ENCODE measurements at regions not wholly inside any gene's neighbourhood (a gene's known extent, or its start where the extent isn't known, plus 50 kb on each side); places are given as distances from the start of the nearest gene placed in this dataset.
"Not testable (repeated sequence)": the region's sequence is repeated elsewhere in the genome, so short reads cannot be mapped to it uniquely, and the experiment has no call there.

DNA sequence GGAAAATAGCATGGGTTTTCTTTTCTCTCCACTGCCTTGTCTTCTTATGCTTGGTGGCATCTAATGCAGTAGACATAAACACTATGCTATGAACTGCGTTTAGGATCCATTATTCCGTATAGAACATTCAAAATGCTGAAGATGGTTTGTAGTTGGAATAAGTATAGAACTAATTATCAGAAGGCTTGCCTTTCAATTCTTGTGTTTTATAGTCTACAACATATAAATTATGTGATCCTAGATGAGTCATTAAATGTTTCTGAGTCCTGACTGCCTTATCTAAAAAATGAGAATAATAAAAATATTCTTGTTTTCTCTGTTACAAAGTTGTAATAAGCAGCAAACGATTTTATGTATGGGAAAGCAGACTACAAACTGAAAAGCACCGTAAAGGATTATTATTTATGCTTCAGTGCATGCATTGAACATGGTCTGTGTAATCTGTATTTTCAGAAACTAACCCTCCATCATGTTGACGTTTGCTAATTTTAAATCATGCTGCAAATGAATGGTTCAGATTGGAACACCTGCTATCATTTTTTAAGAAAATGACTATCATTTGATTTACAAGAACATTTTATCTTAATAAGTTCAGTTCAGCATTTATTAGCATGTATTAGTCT is 335.9 kb upstream of the AADAT start:
- no peak for DNase-seq (ENCODE audit: low read depth, low spot score)

GRCh38 chr4:170425040-170425439 is 335.3 kb upstream of the AADAT start:
- DNase-seq (ENCODE audit: low read depth, low spot score) = no peak

DNA sequence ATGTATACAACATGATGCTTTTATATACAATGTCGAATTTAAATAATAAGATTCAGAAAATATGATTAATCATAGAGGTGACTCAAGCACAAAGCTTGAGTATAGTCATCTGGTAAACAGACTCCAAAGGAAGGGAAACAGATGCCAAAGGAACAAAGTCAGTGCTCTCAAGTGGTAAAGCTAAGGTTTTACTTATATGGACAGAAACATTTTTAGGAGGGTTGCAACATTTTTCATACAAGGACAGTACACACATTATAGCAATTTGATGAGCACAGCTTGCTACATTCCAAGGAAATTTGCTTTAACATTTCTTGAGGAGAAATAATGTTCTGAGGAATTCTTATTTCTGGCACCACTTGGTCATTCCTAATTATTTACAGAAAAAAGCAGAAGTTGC is 333.4 kb upstream of the AADAT start:
- DNase-seq (ENCODE audit: low read depth, low spot score) = no peak

DNA sequence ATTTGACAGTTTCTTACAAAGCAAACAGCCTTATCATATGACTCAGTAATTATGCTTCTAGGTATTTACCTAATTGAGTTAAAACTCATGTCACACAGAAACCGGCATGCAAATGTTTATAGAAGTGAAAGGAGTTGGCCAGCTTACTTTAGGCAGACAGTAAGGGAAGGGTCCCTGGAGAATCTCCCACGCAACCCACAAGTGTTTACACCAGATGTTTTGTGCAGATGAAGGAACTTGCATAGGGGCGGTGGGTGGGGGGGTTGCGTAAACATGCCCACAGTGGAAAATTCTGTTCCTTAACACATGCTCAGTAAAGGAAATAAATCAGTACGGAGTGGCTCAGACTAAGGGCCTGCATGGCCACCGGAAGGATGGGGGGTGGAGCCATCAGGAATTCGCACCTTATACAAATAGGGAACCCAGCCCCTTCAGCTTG is 330.5 kb upstream of the AADAT start:
- DNase-seq (ENCODE audit: low read depth, low spot score) = no peak

DNA sequence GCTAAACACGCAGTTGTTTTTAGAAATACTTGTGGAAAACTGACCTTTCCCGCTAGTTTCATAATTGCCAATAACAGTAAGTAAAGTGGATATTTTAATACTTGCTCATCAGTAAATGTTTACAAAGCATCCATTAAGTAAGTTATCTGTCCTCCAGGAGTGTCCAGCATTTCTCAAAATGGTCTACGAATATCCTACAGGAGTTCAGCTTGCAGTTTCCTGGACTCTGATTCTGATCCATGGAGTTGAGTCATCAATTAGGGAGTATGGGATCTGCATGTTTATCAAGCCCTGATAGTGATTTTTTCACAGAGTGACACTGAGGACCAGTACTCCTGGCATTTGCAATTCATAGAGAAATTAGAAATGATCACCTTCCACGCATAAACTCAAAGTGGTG is 325.2 kb upstream of the AADAT start:
- DNase-seq (ENCODE audit: low read depth, low spot score) = no peak

DNA sequence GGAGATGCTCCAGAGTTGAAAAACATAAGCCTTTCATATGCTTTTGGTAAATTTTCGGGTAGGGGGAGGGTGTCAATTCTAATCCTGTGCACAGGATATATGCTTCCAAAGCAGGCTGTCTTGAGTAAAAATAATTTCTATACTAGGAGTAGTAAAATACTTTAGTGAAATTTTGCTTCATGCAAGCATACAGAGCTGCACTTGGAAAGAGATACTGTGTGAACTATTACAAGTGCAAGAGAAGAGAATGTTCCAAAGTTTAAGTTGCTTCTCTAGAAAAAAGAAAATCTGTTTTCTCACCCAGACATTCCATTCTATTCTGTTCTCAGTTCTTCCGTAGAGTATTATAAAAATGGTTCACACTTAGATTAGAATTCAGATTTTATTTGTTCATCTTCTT is 324.6 kb upstream of the AADAT start:
- no peak for DNase-seq (ENCODE audit: low read depth, low spot score)

GRCh38 chr4:170413951-170414350 is 324.2 kb upstream of the AADAT start:
- no peak for DNase-seq (ENCODE audit: low read depth, low spot score)

GRCh38 chr4:170400361-170400760 is 310.6 kb upstream of the AADAT start:
- no peak for DNase-seq (ENCODE audit: low read depth, low spot score)

GRCh38 chr4:170399581-170400293 is 310.0 kb upstream of the AADAT start:
- no peak for DNase-seq (ENCODE audit: low read depth, low spot score)

DNA sequence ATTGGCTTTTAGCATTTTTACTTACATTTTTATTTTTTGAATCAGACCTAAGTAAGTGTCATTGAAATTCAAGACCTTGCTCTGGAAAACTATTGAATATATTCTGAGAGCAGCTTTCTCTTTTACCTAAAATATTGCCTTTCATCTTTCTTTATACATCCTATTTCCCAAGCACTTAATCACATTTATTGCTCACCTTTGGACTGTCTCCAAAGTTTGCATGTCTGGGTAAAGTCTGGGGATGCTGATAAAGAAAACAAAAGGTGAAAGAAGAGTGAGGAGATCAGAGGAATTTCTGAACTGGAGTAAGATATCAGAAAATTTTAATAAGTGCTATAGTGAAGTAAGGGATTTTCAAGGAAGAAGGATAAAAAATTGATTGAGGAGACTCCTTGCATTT is 308.5 kb upstream of the AADAT start:
- DNase-seq (ENCODE audit: low read depth, low spot score) = no peak

DNA sequence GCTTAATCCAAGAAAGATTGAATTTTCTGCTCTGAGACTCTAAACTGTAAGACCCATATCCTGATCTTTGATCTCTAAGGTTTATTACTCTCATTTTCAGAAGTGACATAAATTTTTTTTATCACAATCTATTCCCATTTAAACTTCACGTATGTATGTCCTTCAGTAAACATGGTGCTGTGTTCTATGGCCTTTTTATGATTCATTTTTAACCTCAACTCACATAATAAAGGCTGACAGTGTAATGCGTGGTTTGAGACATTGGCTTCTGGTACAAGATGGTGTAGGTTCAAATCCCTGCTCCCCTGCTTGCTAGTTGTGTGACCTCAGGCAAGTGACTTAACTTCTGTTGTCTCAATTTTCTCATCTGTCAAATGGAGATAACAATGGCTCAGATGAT is 306.0 kb upstream of the AADAT start:
- no peak for DNase-seq (ENCODE audit: low read depth, low spot score)

GRCh38 chr4:170391066-170391740 is 301.4 kb upstream of the AADAT start:
- no peak for DNase-seq (ENCODE audit: low read depth, low spot score)

- DNase-seq (ENCODE audit: low read depth, low spot score) = no peak
Measured at GRCh38 chr4:170389411-170389810, 299.7 kb upstream of the AADAT start.

GRCh38 chr4:170388255-170388654 is 298.5 kb upstream of the AADAT start:
- no peak for DNase-seq (ENCODE audit: low read depth, low spot score)

- no peak for DNase-seq (ENCODE audit: low read depth, low spot score)
Measured at GRCh38 chr4:170386971-170387370, 297.2 kb upstream of the AADAT start.

DNA sequence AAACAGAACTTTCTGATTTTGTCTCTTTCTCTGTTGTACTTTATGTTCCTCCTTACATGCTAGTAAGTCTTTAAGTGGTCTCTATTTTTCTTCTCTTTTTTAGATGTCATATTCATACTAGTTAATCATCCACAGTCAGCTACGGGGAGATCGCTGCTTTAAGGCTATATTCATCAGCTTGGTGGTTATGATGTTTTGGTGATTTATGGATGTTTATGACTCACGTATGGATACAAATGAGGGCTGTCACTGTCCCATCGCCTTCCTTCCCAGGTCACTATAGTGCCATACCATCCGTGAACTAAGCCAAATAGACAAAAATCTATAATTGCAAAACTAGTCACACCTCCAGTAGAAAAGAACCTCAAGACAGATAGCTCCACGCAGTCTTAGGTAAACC is 296.8 kb upstream of the AADAT start:
- DNase-seq (ENCODE audit: low read depth, low spot score) = no peak

DNA sequence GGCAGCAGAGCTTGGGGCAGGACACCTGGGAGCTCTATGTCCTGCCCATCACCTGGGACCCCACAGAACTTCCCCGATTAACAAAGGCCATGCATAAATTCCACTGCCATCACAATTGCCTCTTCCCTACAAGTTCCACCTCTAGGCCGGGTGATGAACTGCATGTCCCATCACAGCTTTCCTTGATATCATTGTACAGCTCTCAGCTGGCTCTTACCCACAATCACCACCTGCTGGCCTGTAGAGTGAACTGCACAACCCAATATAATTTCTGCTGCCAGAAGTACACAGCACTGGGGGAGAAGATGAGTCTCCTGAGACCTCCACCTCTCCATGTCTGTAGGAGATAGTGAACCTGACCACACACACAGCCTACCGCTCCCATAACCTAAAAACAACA is 285.0 kb upstream of the AADAT start:
- DNase-seq (ENCODE audit: low read depth, low spot score) = no peak

- DNase-seq (ENCODE audit: low read depth, low spot score) = no peak
Measured at GRCh38 chr4:170348945-170349344, 259.2 kb upstream of the AADAT start.

DNA sequence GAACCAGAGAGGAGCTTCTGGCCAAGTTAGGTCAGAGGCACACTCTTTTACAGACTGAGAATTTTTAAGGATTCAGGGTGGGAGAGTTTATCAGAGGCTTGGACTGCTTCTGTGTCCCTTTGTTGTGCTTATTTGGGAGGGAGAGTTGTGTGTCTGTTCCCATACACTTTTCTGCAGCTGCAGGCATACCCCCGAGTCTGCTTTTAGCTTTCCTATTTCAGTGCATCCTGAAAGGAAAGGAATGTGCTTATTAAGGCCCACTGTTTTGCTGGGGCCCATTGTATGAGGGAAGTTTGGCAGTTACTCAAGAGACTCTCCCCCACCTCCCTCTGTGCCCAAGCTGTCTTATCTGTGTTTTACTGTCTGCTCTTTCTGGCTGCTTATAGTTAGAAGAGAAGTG is 257.4 kb upstream of the AADAT start:
- not testable (repeated sequence) for DNase-seq (ENCODE audit: low read depth, low spot score)

DNA sequence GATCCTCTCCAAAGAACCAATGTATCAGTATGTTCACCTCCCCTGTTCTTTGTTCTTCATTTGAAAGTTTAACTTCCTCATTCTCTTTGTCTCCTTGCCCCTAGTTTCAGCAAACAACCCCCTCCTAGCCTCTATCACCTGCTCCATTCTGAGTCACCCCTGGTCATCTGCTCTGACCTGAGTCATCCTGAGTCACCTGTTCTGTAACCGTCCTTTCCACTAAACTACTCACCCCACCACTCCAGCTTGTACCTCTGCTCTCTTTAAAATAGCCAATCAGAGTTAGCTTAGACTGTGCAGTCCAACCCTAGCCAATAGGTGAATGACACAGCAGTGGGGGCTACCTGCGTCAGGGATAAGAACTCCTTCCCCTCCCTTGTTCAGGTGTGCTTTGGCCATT is 249.8 kb upstream of the AADAT start:
- no peak for DNase-seq (ENCODE audit: low read depth, low spot score)

GRCh38 chr4:170336238-170336775 is 246.6 kb upstream of the AADAT start:
- no peak for DNase-seq (ENCODE audit: low read depth, low spot score)

GRCh38 chr4:170325599-170325998 is 235.8 kb upstream of the AADAT start:
- no peak for DNase-seq (ENCODE audit: low read depth, low spot score)

- DNase-seq (ENCODE audit: low read depth, low spot score) = no peak
Measured at GRCh38 chr4:170323623-170324022, 233.9 kb upstream of the AADAT start.
